ENCODE measurements at regions not wholly inside any gene's neighbourhood (a gene's known extent, or its start where the extent isn't known, plus 50 kb on each side); places are given as distances from the start of the nearest gene placed in this dataset.
A peak's percentile ranks its signal among the peaks of the same experiment; 100 is the strongest.

- no peaks in the 10 kb centered on the region for H3K36me3 Mint-ChIP-seq (ENCODE audit: low read depth, unreplicated experiment)
Measured at GRCh38 chr14:26143057-26143456, 454.8 kb downstream of the NOVA1 start.

GRCh38 chr14:26138764-26139445 lies 458.9 kb downstream of the NOVA1 start:
- no peak for TF ChIP-seq CTCF (IDR thresholded peaks at IDR 0.05; ENCODE audit: unreplicated experiment)
- H3K4me3 Mint-ChIP-seq (ENCODE audit: unreplicated experiment), result no peak overlapping the region
- H3K4me1 Mint-ChIP-seq (ENCODE audit: unreplicated experiment), result no peaks in the 10 kb centered on the region
- no peaks in the 10 kb centered on the region for H3K9me3 Mint-ChIP-seq (ENCODE audit: unreplicated experiment)
- no peak overlapping the region for H3K27ac Mint-ChIP-seq (ENCODE audit: unreplicated experiment)
- H3K36me3 Mint-ChIP-seq (ENCODE audit: low read depth, unreplicated experiment), result no peaks in the 10 kb centered on the region
- no peak for DNase-seq (ENCODE audit: low spot score)
- peaks cover 5% of the 10 kb centered on the region for H3K27me3 Mint-ChIP-seq (ENCODE audit: unreplicated experiment)

More at GRCh38 chr14:26143057-26143456, 454.8 kb downstream of the NOVA1 start:
- Mint-ChIP-seq H3K4me1 (ENCODE audit: unreplicated experiment) (no peaks in the 10 kb centered on the region), H3K27me3 (ENCODE audit: unreplicated experiment) (no peaks in the 10 kb centered on the region), H3K27ac (ENCODE audit: unreplicated experiment) (no peak overlapping the region), H3K9me3 (ENCODE audit: unreplicated experiment) (no peaks in the 10 kb centered on the region), H3K4me3 (ENCODE audit: unreplicated experiment) (no peak overlapping the region)
- no peak for DNase-seq (ENCODE audit: low spot score)
- no peak for TF ChIP-seq CTCF (IDR thresholded peaks at IDR 0.05; ENCODE audit: unreplicated experiment)

- no peaks in the 10 kb centered on the region for H3K4me1 Mint-ChIP-seq (ENCODE audit: unreplicated experiment)
- no peak for DNase-seq (ENCODE audit: low spot score)
- no peak overlapping the region for H3K4me3 Mint-ChIP-seq (ENCODE audit: unreplicated experiment)
- H3K9me3 Mint-ChIP-seq (ENCODE audit: unreplicated experiment), result no peaks in the 10 kb centered on the region
- peak; percentile 63 for TF ChIP-seq CTCF (IDR thresholded peaks at IDR 0.05; ENCODE audit: unreplicated experiment)
- H3K27me3 Mint-ChIP-seq (ENCODE audit: unreplicated experiment), result peaks cover 5% of the 10 kb centered on the region
- no peak overlapping the region for H3K27ac Mint-ChIP-seq (ENCODE audit: unreplicated experiment)
- H3K36me3 Mint-ChIP-seq (ENCODE audit: low read depth, unreplicated experiment), result no peaks in the 10 kb centered on the region
Measured at GRCh38 chr14:26137161-26137560, 460.7 kb downstream of the NOVA1 start.

- DNase-seq (ENCODE audit: low spot score), result no peak
- no peak overlapping the region for H3K4me3 Mint-ChIP-seq (ENCODE audit: unreplicated experiment)
Measured at GRCh38 chr14:26132061-26132645, 465.7 kb downstream of the NOVA1 start.

More at GRCh38 chr14:26132061-26132645, 465.7 kb downstream of the NOVA1 start:
- Mint-ChIP-seq H3K36me3 (ENCODE audit: low read depth, unreplicated experiment) (no peaks in the 10 kb centered on the region), H3K4me1 (ENCODE audit: unreplicated experiment) (peaks cover 17% of the 10 kb centered on the region), H3K9me3 (ENCODE audit: unreplicated experiment) (no peaks in the 10 kb centered on the region), H3K27me3 (ENCODE audit: unreplicated experiment) (peaks cover 1% of the 10 kb centered on the region), H3K27ac (ENCODE audit: unreplicated experiment) (no peak overlapping the region)
- no peak for TF ChIP-seq CTCF (IDR thresholded peaks at IDR 0.05; ENCODE audit: unreplicated experiment)

Data from endothelial cell (in vitro differentiated cells).